GM19351 (cell line): ENCODE measurements at regions not wholly inside any gene's neighbourhood (a gene's known extent, or its start where the extent isn't known, plus 50 kb on each side); places are given as distances from the start of the nearest gene placed in this dataset.

ENCODE experiments used
- ATAC-seq: cut with Tn5 transposase; IDR thresholded peaks from one replicate; pipeline ENCODE4 v1.9.1; 2021; ENCODE audit warnings: mild to moderate bottlenecking, moderate library complexity; ENCODE audit not compliant: unreplicated experiment

GRCh38 chr13:34430294-34430693 lies 511.8 kb upstream of the NBEA start:
- ATAC-seq = no peak

GRCh38 chr13:34431827-34432581 lies 510.1 kb upstream of the NBEA start:
- ATAC-seq = no peak

- ATAC-seq = no peak
These were observed 506.7 kb upstream of the NBEA start for GRCh38 chr13:34435338-34435737.

GRCh38 chr13:34437873-34438272 lies 504.2 kb upstream of the NBEA start:
- no peak for ATAC-seq

GRCh38 chr13:34452831-34453230 lies 489.2 kb upstream of the NBEA start:
- ATAC-seq = no peak

- ATAC-seq = no peak
These were observed 483.0 kb upstream of the NBEA start for GRCh38 chr13:34458756-34459715.

GRCh38 chr13:34459856-34460255 lies 482.2 kb upstream of the NBEA start:
- ATAC-seq = no peak

GRCh38 chr13:34462843-34463242 lies 479.2 kb upstream of the NBEA start:
- no peak for ATAC-seq

- no peak for ATAC-seq
These were observed 478.1 kb upstream of the NBEA start for GRCh38 chr13:34464011-34464410.

GRCh38 chr13:34465423-34465922 lies 476.6 kb upstream of the NBEA start:
- no peak for ATAC-seq

- ATAC-seq = no peak
These were observed 475.8 kb upstream of the NBEA start for GRCh38 chr13:34466301-34466700.

GRCh38 chr13:34467450-34468083 lies 474.5 kb upstream of the NBEA start:
- no peak for ATAC-seq

- no peak for ATAC-seq
These were observed 472.7 kb upstream of the NBEA start for GRCh38 chr13:34469196-34469986.

- no peak for ATAC-seq
These were observed 467.7 kb upstream of the NBEA start for GRCh38 chr13:34474187-34474868.

- ATAC-seq = no peak
These were observed 463.7 kb upstream of the NBEA start for GRCh38 chr13:34478376-34478775.

GRCh38 chr13:34502011-34502410 lies 440.1 kb upstream of the NBEA start:
- ATAC-seq = no peak

- no peak for ATAC-seq
These were observed 439.4 kb upstream of the NBEA start for GRCh38 chr13:34502621-34503020.

GRCh38 chr13:34506796-34507195 lies 435.3 kb upstream of the NBEA start:
- no peak for ATAC-seq

GRCh38 chr13:34507630-34508029 lies 434.4 kb upstream of the NBEA start:
- ATAC-seq = no peak

GRCh38 chr13:34512817-34513216 lies 429.3 kb upstream of the NBEA start:
- no peak for ATAC-seq
